K562 (cell line): ENCODE measurements at regions not wholly inside any gene's neighbourhood (a gene's known extent, or its start where the extent isn't known, plus 50 kb on each side); places are given as distances from the start of the nearest gene placed in this dataset.

Source experiments
- IFI16 ChIP-seq: fragments of 250-450 bp; sonication (Bioruptor Pico); IDR thresholded peaks from 2 replicates; pipeline ENCODE4 v2.1.2; 2022; ENCODE audit warnings: mild to moderate bottlenecking, inconsistent platforms
- KAT8 ChIP-seq: fragments of 450-650 bp; IDR thresholded peaks from 2 replicates; pipeline ENCODE4 v1.6.1; 2016; ENCODE audit warnings: low read depth, mild to moderate bottlenecking
- NCOA2 ChIP-seq, 2 experiments: fragments of 450-650 bp; IDR thresholded peaks; 2 replicates each; pipeline ENCODE4 v1.6.1; 2018; ENCODE audit warnings: mild to moderate bottlenecking in 2 of 2, moderate library complexity in 1 of 2; ENCODE audit not compliant: partially characterized antibody in 2 of 2
- RBM34 ChIP-seq: fragments of 200-400 bp; formaldehyde crosslinking; IDR thresholded peaks from 2 replicates; pipeline ENCODE4 v1.6.1; 2018; ENCODE audit warnings: low read length, borderline replicate concordance; ENCODE audit not compliant: insufficient read depth
- SAP30 ChIP-seq: fragments of 200-600 bp; sonication (generic); IDR thresholded peaks from 2 replicates; pipeline ENCODE4 v1.6.1; 2012; ENCODE audit warnings: borderline replicate concordance, low read depth, mild to moderate bottlenecking, moderate library complexity, low read length, control low read depth, inconsistent platforms; ENCODE audit not compliant: insufficient read depth, poor library complexity, severe bottlenecking
- TCF3 ChIP-seq: sonication (generic); formaldehyde crosslinking; IDR thresholded peaks from 2 replicates; pipeline ENCODE4 v1.4.0; 2020; ENCODE audit warnings: mild to moderate bottlenecking, missing genetic modification reagents
- ZNF830 ChIP-seq: fragments of 250-450 bp; sonication (Bioruptor Pico); IDR thresholded peaks from 2 replicates; pipeline ENCODE4 v1.5.0; 2021; ENCODE audit warnings: mild to moderate bottlenecking
- TF ChIP-seq, protein P1 (sequence below), 2 experiments: fragments of 450-650 bp in 1 of 2; sonication (generic) in 1 of 2; formaldehyde crosslinking in 1 of 2; IDR thresholded peaks in 1 of 2; conservative IDR thresholded peaks in 1 of 2; 2 replicates each; pipeline versions ENCODE4 v1.6.1 to v1.8.1; 2016 to 2023; ENCODE audit warnings: mild to moderate bottlenecking in 2 of 2, moderate library complexity in 2 of 2, inconsistent platforms in 1 of 2, missing genetic modification reagents in 1 of 2

DNA sequence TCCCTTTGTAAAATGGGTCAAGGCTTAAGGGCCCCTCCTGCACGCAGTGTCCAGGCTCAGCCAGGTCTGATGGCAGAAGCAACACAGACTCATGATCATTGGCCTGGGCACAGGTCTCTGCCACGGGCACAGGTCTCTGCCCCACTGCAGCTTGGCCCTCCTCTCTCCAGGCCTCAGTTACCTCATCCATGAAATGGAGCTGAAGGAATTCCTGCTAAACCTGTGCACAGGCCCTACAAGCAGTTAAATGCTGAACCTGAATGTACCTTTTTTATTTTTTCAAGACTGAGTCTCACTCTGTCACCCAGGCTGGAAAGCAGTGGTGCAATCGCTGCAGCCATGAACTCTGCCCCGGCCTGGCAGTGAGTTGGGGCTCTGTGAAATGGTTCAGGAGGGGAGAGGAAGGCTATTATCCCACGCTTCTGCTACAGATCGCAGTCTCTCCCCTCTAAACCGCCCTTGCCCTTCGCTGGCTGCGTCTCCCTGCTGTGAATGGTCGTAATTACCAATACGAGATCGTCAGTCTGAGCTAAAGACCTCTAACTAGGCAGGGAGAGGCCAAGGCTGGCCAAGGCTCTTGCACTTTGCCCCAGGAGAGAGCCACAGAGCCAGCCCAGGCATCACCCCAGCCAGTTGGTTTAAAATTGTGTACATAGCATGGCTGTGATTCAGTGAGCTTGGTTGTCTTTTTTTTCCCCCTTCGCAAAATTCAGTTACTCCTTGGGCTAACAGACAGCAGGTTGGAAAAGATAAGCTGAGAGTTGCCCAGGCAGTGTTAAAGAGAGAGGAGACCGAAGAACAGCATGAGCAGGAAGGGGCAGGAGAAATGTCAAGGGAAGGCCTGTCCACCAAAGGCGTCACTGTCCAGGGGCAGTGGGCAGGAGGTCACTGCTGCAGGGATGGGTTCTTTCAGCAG, 93.0 kb upstream of the KCTD7 start (continued):
- TF ChIP-seq, protein P1, sequence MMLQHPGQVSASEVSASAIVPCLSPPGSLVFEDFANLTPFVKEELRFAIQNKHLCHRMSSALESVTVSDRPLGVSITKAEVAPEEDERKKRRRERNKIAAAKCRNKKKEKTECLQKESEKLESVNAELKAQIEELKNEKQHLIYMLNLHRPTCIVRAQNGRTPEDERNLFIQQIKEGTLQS (IDR thresholded peaks at IDR 0.05): no peak
- TF ChIP-seq, protein P1 (CRISPR knock-in tag; conservative IDR thresholded peaks at IDR 0.05): no peak
- TF ChIP-seq RBM34 (no peak), TCF3 (CRISPR knock-in tag) (peak; percentile 84), ZNF830 (no peak), NCOA2 (IDR thresholded peaks at IDR 0.05; ENCODE audit: partially characterized antibody in 2 of 2) (no peak), KAT8 (no peak), IFI16 (CRISPR knock-in tag) (no peak), SAP30 (no peak)
